Body of pancreas (tissue), 4 donors: ENCODE measurements at regions not wholly inside any gene's neighbourhood (a gene's known extent, or its start where the extent isn't known, plus 50 kb on each side); places are given as distances from the start of the nearest gene placed in this dataset.

ENCODE experiments used
- ATAC-seq: fragments of 150-250 bp; one replicate; pipeline ENCODE4 v1.9.1; 2016
- DNase-seq, 4 donors: peaks; one replicate each; pipeline ENCODE4 v3.0.0-alpha.2; 2019
- H3K27ac ChIP-seq, 4 donors: fragments of 200-600 bp; sonication (generic); 1 replicate in 3 of 4; 2 replicates in 1 of 4; pipeline versions ENCODE4 v1.5.1 to v1.6.1; 2016 to 2019; ENCODE audit warnings: mild to moderate bottlenecking in 1 of 4, mixed read lengths in 1 of 4, moderate library complexity in 1 of 4
- H3K27me3 ChIP-seq, 2 donors: fragments of 200-600 bp; sonication (generic); one replicate each; pipeline ENCODE4 v1.6.0; 2016; ENCODE audit warnings: mild to moderate bottlenecking in 1 of 2
- H3K36me3 ChIP-seq, 2 donors: fragments of 200-600 bp; sonication (generic); replicated peaks in 1 of 2; 2 replicates each; pipeline ENCODE4 v1.5.1; 2016; ENCODE audit warnings: low read depth in 2 of 2; ENCODE audit not compliant: insufficient read depth in 1 of 2
- H3K4me1 ChIP-seq: fragments of 200-600 bp; sonication (generic); one replicate; pipeline ENCODE4 v1.6.0; 2016
- H3K4me3 ChIP-seq, 2 donors: fragments of 200-600 bp; sonication (generic); 1 replicate in 1 of 2; 2 replicates in 1 of 2; pipeline ENCODE4 v1.5.1; 2016 to 2019
- H3K9me3 ChIP-seq, 3 donors: fragments of 200-600 bp; sonication (generic); 1 replicate in 2 of 3; 2 replicates in 1 of 3; pipeline ENCODE4 v1.5.1; 2016
- POLR2A ChIP-seq, 3 donors: fragments of 450-650 bp; IDR thresholded peaks; one replicate each; pipeline ENCODE4 v1.6.1; 2016; ENCODE audit warnings: antibody characterized with exemption in 3 of 3, mild to moderate bottlenecking in 2 of 3
- WGBS, 2 donors: methylation state at CpG; one replicate each; pipeline ENCODE4 v1.1.5; 2017; 5-methylcytosine and 5-hydroxymethylcytosine counted together
- intact Hi-C: fragments of 100-400 bp; cut with DNase I; formaldehyde crosslinking; loops from one replicate; pipeline ENCODE4 v1.15.1; 2023
- TF ChIP-seq, protein P1 (sequence below), 7 experiments: fragments of 450-650 bp in 4 of 7; fragments of 200-600 bp in 3 of 7; sonication (generic) in 3 of 7; IDR thresholded peaks; one replicate each; pipeline ENCODE4 v1.5.1; 2016 to 2019; ENCODE audit warnings: antibody characterized with exemption in 7 of 7

DNA sequence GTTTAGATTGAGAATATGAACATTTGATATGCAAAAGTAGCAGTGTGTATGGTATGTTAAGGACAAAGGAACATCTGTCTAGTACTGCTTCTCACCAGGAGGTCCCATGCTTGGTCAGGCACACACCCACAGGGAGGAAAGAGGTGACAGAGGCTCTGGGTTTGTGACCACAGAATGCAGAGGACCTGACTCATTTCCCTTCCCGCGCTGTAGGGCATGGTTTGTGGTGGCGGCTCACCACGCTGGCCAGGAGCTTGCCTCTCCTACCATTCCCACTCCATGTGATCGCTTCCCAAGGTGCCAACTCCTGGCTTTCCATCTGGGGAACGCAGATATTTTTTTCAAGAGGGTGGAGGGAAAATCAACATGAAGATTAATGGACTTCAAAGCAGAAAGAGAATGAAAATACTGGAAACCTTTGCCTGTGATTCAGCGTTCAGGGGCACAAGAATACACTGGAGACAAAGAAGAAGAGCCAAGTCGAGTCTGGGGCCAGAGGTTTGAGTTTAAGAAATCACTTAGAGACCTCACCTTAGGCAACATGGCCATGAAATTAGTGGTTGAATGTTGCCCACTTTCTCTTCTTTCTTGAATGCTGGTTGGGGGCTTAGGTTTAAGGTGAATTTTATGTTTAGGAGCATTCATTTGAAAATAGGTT is 477.8 kb downstream of the CCDC171 start:
- intact Hi-C loops: no loop called here
- 63 to 84% methylated on average over 8 of the region's 8 CpGs for WGBS, 2 donors
- Histone ChIP-seq H3K4me3 (no peak overlapping the region), H3K27ac (no peak overlapping the region), H3K4me1 (no peaks in the 10 kb centered on the region), H3K27me3 (no peaks in the 10 kb centered on the region), H3K9me3 (no peaks in the 10 kb centered on the region), H3K36me3 (no peaks in the 10 kb centered on the region)
- DNase-seq (no peak), ATAC-seq (no peak)
- no peak for TF ChIP-seq POLR2A (IDR thresholded peaks at IDR 0.05)
- TF ChIP-seq, protein P1, sequence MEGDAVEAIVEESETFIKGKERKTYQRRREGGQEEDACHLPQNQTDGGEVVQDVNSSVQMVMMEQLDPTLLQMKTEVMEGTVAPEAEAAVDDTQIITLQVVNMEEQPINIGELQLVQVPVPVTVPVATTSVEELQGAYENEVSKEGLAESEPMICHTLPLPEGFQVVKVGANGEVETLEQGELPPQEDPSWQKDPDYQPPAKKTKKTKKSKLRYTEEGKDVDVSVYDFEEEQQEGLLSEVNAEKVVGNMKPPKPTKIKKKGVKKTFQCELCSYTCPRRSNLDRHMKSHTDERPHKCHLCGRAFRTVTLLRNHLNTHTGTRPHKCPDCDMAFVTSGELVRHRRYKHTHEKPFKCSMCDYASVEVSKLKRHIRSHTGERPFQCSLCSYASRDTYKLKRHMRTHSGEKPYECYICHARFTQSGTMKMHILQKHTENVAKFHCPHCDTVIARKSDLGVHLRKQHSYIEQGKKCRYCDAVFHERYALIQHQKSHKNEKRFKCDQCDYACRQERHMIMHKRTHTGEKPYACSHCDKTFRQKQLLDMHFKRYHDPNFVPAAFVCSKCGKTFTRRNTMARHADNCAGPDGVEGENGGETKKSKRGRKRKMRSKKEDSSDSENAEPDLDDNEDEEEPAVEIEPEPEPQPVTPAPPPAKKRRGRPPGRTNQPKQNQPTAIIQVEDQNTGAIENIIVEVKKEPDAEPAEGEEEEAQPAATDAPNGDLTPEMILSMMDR (IDR thresholded peaks at IDR 0.05): no peak

DNA sequence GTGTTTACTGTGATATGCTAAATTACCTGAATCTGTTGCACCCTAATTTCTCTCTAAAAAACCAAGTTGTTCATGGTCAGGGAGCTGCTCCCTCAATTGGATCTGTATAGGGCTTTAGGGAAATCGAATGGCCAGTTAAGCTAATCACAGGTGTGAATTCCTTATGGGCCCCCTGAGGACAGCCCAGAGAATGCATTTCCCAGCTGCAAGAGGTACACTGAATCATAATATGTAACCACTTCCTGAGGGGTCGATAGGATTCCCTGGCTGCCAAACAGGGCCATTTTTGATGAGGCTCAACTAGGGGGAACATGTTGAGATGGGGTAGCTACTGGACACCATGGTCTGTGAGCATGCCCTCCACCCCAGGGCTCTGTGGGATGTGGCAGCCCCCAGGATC is 478.6 kb downstream of the CCDC171 start:
- no peaks in the 10 kb centered on the region for H3K9me3 ChIP-seq
- H3K27ac ChIP-seq: no peak overlapping the region
- TF ChIP-seq POLR2A (IDR thresholded peaks at IDR 0.05): no peak
- TF ChIP-seq, protein P1 (IDR thresholded peaks at IDR 0.05): no peak
- H3K36me3 ChIP-seq: no peaks in the 10 kb centered on the region
- intact Hi-C loops: no loop called here
- ATAC-seq (no peak), DNase-seq (no peak)
- H3K4me3 ChIP-seq: no peak overlapping the region
- no peaks in the 10 kb centered on the region for H3K27me3 ChIP-seq
- H3K4me1 ChIP-seq: no peaks in the 10 kb centered on the region
- WGBS, 2 donors: 42 to 45% methylated on average over 2 of the region's 2 CpGs

DNA sequence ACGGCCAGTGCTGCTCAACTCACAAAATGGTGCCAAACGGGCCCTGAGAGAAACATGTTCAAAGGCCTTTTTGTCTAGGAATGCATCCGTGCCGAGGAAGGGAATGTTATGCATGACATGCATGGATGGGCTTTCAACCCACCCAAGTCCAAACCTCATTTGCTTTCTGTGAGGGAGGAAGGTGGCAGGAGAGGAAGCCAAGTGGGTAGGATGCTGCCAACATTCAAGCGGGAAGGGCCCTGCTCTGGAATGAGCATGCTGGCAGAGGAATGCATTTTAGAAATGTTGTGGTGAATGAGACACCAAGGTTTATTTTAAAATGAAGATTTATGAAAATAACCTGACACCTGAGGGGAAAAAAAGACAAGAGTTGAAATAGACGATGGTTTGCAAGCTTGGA is 479.1 kb downstream of the CCDC171 start:
- no peaks in the 10 kb centered on the region for H3K36me3 ChIP-seq
- H3K4me1 ChIP-seq: no peaks in the 10 kb centered on the region
- ATAC-seq: no peak
- no peaks in the 10 kb centered on the region for H3K9me3 ChIP-seq
- WGBS, 2 donors: 84 to 90% methylated on average over 6 of the region's 6 CpGs
- DNase-seq: no peak
- no peak overlapping the region for H3K27ac ChIP-seq
- no peaks in the 10 kb centered on the region for H3K27me3 ChIP-seq
- intact Hi-C loops: no loop called here
- no peak for TF ChIP-seq POLR2A (IDR thresholded peaks at IDR 0.05)
- TF ChIP-seq, protein P1 (IDR thresholded peaks at IDR 0.05): no peak
- H3K4me3 ChIP-seq: no peak overlapping the region

DNA sequence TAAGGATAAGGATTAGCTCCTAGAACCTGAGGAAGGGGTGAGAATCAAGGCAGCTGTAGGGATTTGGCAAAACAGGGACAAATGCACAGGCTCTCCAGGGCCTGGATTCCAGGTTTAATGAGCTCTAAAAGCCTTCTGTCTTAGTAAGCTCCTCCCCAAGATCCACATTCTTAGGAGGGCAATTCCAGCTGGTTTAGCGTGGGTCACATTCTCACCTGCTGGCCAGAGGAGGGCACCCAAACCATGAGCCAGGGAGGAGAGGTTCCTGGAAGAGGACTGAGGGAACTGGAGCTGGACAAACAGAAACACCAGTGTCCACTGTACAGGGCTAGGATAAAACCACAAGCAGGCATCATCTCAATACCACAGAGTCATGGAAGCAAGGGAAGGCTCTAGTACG is 480.0 kb downstream of the CCDC171 start:
- no peaks in the 10 kb centered on the region for H3K27me3 ChIP-seq
- no peaks in the 10 kb centered on the region for H3K4me1 ChIP-seq
- H3K36me3 ChIP-seq: no peaks in the 10 kb centered on the region
- WGBS, 2 donors: 54 to 79% methylated on average over 2 of the region's 2 CpGs
- no peak overlapping the region for H3K4me3 ChIP-seq
- intact Hi-C loops: no loop called here
- ATAC-seq (no peak), DNase-seq (no peak)
- H3K27ac ChIP-seq: no peak overlapping the region
- TF ChIP-seq POLR2A (IDR thresholded peaks at IDR 0.05): no peak
- TF ChIP-seq, protein P1 (IDR thresholded peaks at IDR 0.05): no peak
- no peaks in the 10 kb centered on the region for H3K9me3 ChIP-seq

DNA sequence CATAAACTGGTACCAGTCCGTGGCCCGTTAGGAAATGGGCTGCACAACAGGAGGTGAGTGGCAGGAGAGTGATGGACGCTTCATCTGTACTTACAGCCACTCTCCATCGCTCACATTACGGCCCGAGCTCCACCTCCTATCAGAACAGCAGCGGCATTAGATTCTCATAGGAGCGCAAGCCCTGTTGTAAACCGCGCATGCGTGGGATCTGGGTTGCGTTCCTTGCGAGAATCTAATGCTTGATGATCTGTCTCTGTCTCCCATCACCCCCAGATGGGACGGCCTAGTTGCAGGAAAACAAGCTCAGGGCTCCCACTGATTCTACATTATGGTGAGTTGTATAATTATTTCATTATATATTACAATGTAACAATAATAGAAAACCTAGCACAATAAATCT is 480.4 kb downstream of the CCDC171 start:
- Histone ChIP-seq H3K27me3 (no peaks in the 10 kb centered on the region), H3K36me3 (no peaks in the 10 kb centered on the region), H3K9me3 (no peaks in the 10 kb centered on the region), H3K4me1 (no peaks in the 10 kb centered on the region), H3K27ac (no peak overlapping the region), H3K4me3 (no peak overlapping the region)
- TF ChIP-seq, protein P1 (IDR thresholded peaks at IDR 0.05): no peak
- no peak for TF ChIP-seq POLR2A (IDR thresholded peaks at IDR 0.05)
- 89 to 93% methylated on average over 14 of the region's 14 CpGs for WGBS, 2 donors
- DNase-seq (no peak), ATAC-seq (no peak)
- intact Hi-C loops: no loop called here
